Fibroblast of the aortic adventitia (primary cell): ENCODE measurements at regions not wholly inside any gene's neighbourhood (a gene's known extent, or its start where the extent isn't known, plus 50 kb on each side); places are given as distances from the start of the nearest gene placed in this dataset.

ENCODE experiments used
- DNase-seq: peaks from one replicate; pipeline ENCODE4 v3.0.0-alpha.2; 2010; ENCODE audit warnings: low read depth
- H3K4me3 ChIP-seq: 2 replicates; pipeline ENCODE4 v1.5.1; 2011; ENCODE audit warnings: low read depth, mild to moderate bottlenecking, control low read depth, low read length, moderate library complexity
- TF ChIP-seq, protein P1 (sequence below): IDR thresholded peaks from 2 replicates; pipeline ENCODE4 v1.5.1; 2011; ENCODE audit warnings: mild to moderate bottlenecking, low read length, control low read depth, inconsistent platforms; ENCODE audit not compliant: insufficient read depth

DNA sequence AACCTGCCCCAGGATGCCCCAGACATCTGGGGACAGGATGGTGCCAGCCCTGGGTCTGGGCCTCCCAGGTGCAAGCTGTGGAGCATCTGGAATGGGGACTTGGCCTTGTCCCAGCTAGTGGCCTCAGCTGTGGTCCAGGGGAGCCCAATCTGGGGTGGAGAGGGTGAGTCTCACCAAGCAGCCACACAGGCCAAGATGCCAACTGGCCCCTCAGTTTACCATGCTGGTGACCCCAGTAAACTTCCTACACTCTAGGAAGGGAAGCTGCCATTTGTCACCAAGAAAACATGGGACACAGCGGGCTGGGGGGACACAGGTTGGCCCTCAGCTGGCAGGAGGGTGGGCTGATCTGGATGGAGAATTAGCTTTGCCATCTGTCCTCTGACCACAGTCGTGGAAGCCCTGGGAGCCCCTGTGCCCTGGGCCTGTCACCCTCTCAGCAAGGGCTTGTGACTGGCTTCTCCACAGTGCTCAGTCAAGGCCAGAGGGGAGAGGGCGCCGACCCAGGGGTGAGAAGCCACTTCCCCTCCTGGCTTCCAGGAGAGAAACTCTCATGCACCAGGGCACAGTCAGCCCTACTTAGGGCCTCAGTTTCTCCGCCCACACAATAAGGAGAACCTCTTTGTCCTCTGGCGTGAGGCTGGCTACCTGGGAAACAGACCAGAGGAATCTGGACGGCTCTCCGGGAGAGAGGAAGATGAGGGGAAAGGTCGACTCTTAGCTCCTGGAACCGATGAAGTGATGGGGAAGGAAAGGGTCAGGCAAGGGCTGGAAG is 126.4 kb upstream of the SMURF2 start:
- no peak for DNase-seq
- TF ChIP-seq, protein P1, sequence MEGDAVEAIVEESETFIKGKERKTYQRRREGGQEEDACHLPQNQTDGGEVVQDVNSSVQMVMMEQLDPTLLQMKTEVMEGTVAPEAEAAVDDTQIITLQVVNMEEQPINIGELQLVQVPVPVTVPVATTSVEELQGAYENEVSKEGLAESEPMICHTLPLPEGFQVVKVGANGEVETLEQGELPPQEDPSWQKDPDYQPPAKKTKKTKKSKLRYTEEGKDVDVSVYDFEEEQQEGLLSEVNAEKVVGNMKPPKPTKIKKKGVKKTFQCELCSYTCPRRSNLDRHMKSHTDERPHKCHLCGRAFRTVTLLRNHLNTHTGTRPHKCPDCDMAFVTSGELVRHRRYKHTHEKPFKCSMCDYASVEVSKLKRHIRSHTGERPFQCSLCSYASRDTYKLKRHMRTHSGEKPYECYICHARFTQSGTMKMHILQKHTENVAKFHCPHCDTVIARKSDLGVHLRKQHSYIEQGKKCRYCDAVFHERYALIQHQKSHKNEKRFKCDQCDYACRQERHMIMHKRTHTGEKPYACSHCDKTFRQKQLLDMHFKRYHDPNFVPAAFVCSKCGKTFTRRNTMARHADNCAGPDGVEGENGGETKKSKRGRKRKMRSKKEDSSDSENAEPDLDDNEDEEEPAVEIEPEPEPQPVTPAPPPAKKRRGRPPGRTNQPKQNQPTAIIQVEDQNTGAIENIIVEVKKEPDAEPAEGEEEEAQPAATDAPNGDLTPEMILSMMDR, result no peak
- no peak overlapping the region for H3K4me3 ChIP-seq

GRCh38 chr17:64787921-64788271 is 125.8 kb upstream of the SMURF2 start:
- DNase-seq, result no peak
- H3K4me3 ChIP-seq, result no peak overlapping the region
- TF ChIP-seq, protein P1, result no peak

GRCh38 chr17:64787255-64787920 is 125.3 kb upstream of the SMURF2 start:
- no peak for DNase-seq
- no peak overlapping the region for H3K4me3 ChIP-seq
- TF ChIP-seq, protein P1, result no peak

DNA sequence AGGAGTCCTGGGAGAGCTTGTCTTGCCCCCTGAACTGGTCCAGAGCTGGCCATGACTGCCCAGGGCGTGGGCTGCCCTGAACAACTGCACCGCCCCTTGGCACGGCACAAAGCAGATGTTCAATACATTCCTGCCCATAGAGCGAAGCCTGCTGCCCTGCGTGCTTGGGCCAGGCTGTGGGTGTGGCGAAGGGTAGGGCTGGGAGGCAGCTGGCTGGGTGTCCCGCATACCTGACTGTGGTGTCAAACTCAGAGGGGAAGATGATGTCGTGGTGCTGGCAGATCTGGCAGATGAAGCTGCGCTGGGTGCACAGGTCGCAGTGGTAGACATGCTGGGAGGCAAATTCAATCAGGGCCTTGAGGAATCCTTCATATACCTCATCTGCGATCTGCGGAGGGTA is 124.2 kb upstream of the SMURF2 start:
- no peak for DNase-seq
- TF ChIP-seq, protein P1, result no peak

GRCh38 chr17:64785011-64785421 is 122.9 kb upstream of the SMURF2 start:
- no peak overlapping the region for H3K4me3 ChIP-seq
- no peak for DNase-seq
- TF ChIP-seq, protein P1, result no peak

More for the DNA sequence above, 124.2 kb upstream of the SMURF2 start:
- H3K4me3 ChIP-seq, result no peak overlapping the region

DNA sequence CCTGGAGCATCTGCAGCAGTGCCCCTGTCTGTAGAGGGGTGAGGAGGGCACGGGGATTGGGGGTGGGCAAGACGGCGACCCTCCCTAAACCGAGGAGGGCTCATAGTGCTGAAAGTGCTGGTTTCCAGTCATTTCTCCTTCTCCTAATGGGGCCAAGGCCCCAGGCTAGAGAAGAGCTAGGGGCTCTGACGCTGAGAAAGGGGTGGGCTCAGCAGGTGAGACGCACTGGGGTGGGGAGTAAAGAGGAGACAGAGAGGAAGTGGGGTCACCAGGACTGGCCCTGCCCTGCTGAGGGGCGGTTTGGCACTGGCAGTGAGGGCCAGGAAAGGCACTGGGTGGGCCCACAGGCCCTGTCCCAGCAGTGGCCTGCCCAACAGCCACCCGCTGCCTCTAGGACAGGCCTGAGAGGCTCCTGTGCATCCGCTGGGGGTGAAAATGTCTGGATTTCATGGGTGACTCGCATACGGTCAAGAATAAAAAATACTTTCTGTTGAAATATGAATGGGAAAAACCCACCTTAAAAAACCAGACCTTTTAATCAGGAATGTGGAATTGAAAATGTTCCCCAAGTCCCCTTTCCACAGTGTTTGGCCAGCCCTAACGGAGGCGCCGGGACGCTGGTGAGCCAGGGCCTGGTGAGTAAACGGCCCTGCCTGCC is 122.4 kb upstream of the SMURF2 start:
- H3K4me3 ChIP-seq, result no peak overlapping the region
- TF ChIP-seq, protein P1, result no peak
- no peak for DNase-seq
